Mesothelial cell of epicardium (in vitro differentiated cells): ENCODE measurements at regions not wholly inside any gene's neighbourhood (a gene's known extent, or its start where the extent isn't known, plus 50 kb on each side); places are given as distances from the start of the nearest gene placed in this dataset.

Source experiments
- DNase-seq, 2 experiments: peaks; one replicate each; pipeline ENCODE4 v3.0.0; 2021; ENCODE audit warnings: low spot score in 2 of 2; ENCODE audit not compliant: unreplicated experiment in 2 of 2
- H3K27ac Mint-ChIP-seq: 2 replicates; pipeline ENCODE4 v1.8.0; 2021; ENCODE audit warnings: mixed read lengths
- H3K27me3 Mint-ChIP-seq: 2 replicates; pipeline ENCODE4 v1.8.0; 2021; ENCODE audit warnings: low read depth, mixed read lengths
- H3K36me3 Mint-ChIP-seq: 2 replicates; pipeline ENCODE4 v1.8.0; 2021; ENCODE audit warnings: mixed read lengths
- H3K4me1 Mint-ChIP-seq: 2 replicates; pipeline ENCODE4 v1.8.0; 2021; ENCODE audit warnings: mixed read lengths
- H3K4me3 Mint-ChIP-seq: 2 replicates; pipeline ENCODE4 v1.8.0; 2021; ENCODE audit warnings: mild to moderate bottlenecking, moderate library complexity, mixed read lengths
- H3K9me3 Mint-ChIP-seq: 2 replicates; pipeline ENCODE4 v1.8.0; 2021; ENCODE audit warnings: mixed read lengths
- TF ChIP-seq, protein P1 (sequence below): fragments of 200-600 bp; sonication (generic); IDR thresholded peaks from one replicate; pipeline ENCODE4 v1.5.0; 2021; ENCODE audit warnings: antibody characterized with exemption; ENCODE audit not compliant: unreplicated experiment

- TF ChIP-seq, protein P1, sequence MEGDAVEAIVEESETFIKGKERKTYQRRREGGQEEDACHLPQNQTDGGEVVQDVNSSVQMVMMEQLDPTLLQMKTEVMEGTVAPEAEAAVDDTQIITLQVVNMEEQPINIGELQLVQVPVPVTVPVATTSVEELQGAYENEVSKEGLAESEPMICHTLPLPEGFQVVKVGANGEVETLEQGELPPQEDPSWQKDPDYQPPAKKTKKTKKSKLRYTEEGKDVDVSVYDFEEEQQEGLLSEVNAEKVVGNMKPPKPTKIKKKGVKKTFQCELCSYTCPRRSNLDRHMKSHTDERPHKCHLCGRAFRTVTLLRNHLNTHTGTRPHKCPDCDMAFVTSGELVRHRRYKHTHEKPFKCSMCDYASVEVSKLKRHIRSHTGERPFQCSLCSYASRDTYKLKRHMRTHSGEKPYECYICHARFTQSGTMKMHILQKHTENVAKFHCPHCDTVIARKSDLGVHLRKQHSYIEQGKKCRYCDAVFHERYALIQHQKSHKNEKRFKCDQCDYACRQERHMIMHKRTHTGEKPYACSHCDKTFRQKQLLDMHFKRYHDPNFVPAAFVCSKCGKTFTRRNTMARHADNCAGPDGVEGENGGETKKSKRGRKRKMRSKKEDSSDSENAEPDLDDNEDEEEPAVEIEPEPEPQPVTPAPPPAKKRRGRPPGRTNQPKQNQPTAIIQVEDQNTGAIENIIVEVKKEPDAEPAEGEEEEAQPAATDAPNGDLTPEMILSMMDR: no peak
- Mint-ChIP-seq H3K36me3 (no peaks in the 10 kb centered on the region), H3K27me3 (no peaks in the 10 kb centered on the region), H3K27ac (no peak overlapping the region), H3K4me3 (no peak overlapping the region), H3K4me1 (peaks cover 20% of the 10 kb centered on the region), H3K9me3 (no peaks in the 10 kb centered on the region)
- DNase-seq: no peak
Measured at GRCh38 chr5:58135571-58136335, 324.1 kb downstream of the PLK2 start.

- Mint-ChIP-seq H3K27me3 (no peaks in the 10 kb centered on the region), H3K27ac (peak overlapping the region; percentile 50), H3K4me1 (peaks cover 20% of the 10 kb centered on the region), H3K9me3 (no peaks in the 10 kb centered on the region), H3K36me3 (no peaks in the 10 kb centered on the region), H3K4me3 (no peak overlapping the region)
- no peak for DNase-seq
- TF ChIP-seq, protein P1: no peak
Measured at GRCh38 chr5:58133631-58134296, 326.1 kb downstream of the PLK2 start.

DNA sequence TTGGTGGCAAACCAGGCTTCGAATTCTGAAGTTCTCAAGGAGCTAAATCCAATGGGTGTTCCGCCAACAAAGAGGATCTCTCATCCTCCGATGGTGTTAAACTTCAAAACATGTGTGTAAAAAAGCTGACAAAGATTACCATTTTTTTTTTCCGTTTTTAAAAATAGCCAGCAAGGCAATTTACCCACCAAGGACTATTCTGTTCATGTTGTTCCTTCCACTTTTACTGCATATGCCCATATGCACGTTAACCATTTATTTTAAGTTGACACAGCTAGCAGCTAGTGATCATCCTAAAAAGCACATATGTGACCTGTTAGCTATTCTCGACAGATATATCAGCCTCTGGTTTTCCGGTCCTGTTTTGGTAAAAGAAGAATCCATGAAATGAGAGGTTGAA is 326.7 kb downstream of the PLK2 start:
- no peaks in the 10 kb centered on the region for H3K27me3 Mint-ChIP-seq
- peaks cover 19% of the 10 kb centered on the region for H3K4me1 Mint-ChIP-seq
- no peaks in the 10 kb centered on the region for H3K9me3 Mint-ChIP-seq
- DNase-seq: no peak
- H3K36me3 Mint-ChIP-seq: no peaks in the 10 kb centered on the region
- H3K4me3 Mint-ChIP-seq: no peak overlapping the region
- TF ChIP-seq, protein P1: no peak
- H3K27ac Mint-ChIP-seq: peak overlapping the region; percentile 50

GRCh38 chr5:58127255-58128220 is 332.3 kb downstream of the PLK2 start:
- Mint-ChIP-seq H3K27me3 (no peaks in the 10 kb centered on the region), H3K4me1 (peaks cover 38% of the 10 kb centered on the region), H3K9me3 (no peaks in the 10 kb centered on the region), H3K36me3 (no peaks in the 10 kb centered on the region), H3K4me3 (no peak overlapping the region), H3K27ac (peak overlapping the region; percentile 83)
- TF ChIP-seq, protein P1: no peak
- DNase-seq: no peak

DNA sequence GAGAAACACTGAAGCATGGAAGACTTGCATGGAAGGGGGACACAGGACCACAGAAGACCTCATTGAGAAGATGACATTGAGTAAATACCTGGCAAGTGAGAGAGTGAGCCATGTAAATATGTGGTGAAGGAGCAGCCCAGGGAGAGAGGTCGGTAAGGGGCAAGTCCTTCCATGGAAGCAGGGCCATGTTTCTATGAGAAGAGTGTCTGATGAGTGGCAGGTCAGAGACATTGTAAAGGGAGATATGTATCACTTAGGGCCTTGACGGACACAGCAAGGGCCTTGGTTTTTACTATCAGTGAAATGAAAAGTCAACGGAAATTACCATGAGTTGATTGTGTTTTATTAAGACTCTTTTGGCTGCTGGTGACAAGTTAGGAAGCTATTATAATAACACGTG is 336.4 kb downstream of the PLK2 start:
- no peak for DNase-seq
- TF ChIP-seq, protein P1: no peak
- Mint-ChIP-seq H3K4me1 (peaks cover 74% of the 10 kb centered on the region), H3K36me3 (no peaks in the 10 kb centered on the region), H3K27me3 (no peaks in the 10 kb centered on the region), H3K27ac (no peak overlapping the region), H3K9me3 (no peaks in the 10 kb centered on the region), H3K4me3 (no peak overlapping the region)
